ENCODE measurements at regions not wholly inside any gene's neighbourhood (a gene's known extent, or its start where the extent isn't known, plus 50 kb on each side); places are given as distances from the start of the nearest gene placed in this dataset.

DNA sequence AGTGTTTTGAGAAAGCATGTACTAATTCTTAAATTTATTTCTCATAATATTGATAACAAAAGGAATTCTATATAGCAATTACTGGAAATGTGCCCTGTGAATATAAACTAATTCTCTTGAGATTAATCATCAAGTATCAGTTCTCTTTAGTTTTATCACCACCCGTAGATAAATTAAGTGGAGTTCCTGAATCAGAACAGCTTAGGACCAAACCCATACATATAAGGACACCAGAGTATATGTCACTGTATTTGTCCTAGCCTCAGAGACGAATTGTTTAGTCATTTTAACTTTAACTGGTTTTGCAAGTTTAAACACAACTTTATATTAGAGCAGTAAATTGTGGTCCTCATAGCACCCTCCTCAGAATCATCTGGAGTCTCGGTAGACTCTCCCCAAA lies 572.0 kb downstream of the UTRN start:
- CTCF ChIA-PET, result no interaction called here
- Mint-ChIP-seq H3K27me3 (ENCODE audit: low read depth) (no peaks in the 10 kb centered on the region), H3K36me3 (peaks cover 5% of the 10 kb centered on the region), H3K4me1 (peaks cover 11% of the 10 kb centered on the region), H3K4me3 (no peak overlapping the region), H3K27ac (no peak overlapping the region), H3K9me3 (peaks cover 42% of the 10 kb centered on the region)
- DNase-seq (ENCODE audit: low spot score), result no peak
- ATAC-seq, result no peak
- no peak for TF ChIP-seq ZNF317 (CRISPR knock-in tag; IDR thresholded peaks at IDR 0.05; ENCODE audit: borderline replicate concordance, low read depth)
- TF ChIP-seq, protein P1, sequence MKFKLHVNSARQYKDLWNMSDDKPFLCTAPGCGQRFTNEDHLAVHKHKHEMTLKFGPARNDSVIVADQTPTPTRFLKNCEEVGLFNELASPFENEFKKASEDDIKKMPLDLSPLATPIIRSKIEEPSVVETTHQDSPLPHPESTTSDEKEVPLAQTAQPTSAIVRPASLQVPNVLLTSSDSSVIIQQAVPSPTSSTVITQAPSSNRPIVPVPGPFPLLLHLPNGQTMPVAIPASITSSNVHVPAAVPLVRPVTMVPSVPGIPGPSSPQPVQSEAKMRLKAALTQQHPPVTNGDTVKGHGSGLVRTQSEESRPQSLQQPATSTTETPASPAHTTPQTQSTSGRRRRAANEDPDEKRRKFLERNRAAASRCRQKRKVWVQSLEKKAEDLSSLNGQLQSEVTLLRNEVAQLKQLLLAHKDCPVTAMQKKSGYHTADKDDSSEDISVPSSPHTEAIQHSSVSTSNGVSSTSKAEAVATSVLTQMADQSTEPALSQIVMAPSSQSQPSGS (CRISPR knock-in tag; IDR thresholded peaks at IDR 0.05; ENCODE audit: borderline replicate concordance, low read depth), result no peak
- TF ChIP-seq, protein P2, sequence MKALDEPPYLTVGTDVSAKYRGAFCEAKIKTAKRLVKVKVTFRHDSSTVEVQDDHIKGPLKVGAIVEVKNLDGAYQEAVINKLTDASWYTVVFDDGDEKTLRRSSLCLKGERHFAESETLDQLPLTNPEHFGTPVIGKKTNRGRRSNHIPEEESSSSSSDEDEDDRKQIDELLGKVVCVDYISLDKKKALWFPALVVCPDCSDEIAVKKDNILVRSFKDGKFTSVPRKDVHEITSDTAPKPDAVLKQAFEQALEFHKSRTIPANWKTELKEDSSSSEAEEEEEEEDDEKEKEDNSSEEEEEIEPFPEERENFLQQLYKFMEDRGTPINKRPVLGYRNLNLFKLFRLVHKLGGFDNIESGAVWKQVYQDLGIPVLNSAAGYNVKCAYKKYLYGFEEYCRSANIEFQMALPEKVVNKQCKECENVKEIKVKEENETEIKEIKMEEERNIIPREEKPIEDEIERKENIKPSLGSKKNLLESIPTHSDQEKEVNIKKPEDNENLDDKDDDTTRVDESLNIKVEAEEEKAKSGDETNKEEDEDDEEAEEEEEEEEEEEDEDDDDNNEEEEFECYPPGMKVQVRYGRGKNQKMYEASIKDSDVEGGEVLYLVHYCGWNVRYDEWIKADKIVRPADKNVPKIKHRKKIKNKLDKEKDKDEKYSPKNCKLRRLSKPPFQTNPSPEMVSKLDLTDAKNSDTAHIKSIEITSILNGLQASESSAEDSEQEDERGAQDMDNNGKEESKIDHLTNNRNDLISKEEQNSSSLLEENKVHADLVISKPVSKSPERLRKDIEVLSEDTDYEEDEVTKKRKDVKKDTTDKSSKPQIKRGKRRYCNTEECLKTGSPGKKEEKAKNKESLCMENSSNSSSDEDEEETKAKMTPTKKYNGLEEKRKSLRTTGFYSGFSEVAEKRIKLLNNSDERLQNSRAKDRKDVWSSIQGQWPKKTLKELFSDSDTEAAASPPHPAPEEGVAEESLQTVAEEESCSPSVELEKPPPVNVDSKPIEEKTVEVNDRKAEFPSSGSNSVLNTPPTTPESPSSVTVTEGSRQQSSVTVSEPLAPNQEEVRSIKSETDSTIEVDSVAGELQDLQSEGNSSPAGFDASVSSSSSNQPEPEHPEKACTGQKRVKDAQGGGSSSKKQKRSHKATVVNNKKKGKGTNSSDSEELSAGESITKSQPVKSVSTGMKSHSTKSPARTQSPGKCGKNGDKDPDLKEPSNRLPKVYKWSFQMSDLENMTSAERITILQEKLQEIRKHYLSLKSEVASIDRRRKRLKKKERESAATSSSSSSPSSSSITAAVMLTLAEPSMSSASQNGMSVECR (CRISPR knock-in tag; IDR thresholded peaks at IDR 0.05; ENCODE audit: borderline replicate concordance), result no peak
- no peak for TF ChIP-seq ELF4 (CRISPR knock-in tag; IDR thresholded peaks at IDR 0.05; ENCODE audit: low read depth)
- no peak for TF ChIP-seq TEAD4 (CRISPR knock-in tag; IDR thresholded peaks at IDR 0.05)
- TF ChIP-seq KAT7 (CRISPR knock-in tag; IDR thresholded peaks at IDR 0.05; ENCODE audit: borderline replicate concordance), result no peak
- TF ChIP-seq, protein P3, sequence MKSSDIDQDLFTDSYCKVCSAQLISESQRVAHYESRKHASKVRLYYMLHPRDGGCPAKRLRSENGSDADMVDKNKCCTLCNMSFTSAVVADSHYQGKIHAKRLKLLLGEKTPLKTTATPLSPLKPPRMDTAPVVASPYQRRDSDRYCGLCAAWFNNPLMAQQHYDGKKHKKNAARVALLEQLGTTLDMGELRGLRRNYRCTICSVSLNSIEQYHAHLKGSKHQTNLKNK (CRISPR knock-in tag; IDR thresholded peaks at IDR 0.05), result no peak
- TF ChIP-seq, protein P4, sequence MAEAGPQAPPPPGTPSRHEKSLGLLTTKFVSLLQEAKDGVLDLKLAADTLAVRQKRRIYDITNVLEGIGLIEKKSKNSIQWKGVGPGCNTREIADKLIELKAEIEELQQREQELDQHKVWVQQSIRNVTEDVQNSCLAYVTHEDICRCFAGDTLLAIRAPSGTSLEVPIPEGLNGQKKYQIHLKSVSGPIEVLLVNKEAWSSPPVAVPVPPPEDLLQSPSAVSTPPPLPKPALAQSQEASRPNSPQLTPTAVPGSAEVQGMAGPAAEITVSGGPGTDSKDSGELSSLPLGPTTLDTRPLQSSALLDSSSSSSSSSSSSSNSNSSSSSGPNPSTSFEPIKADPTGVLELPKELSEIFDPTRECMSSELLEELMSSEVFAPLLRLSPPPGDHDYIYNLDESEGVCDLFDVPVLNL (CRISPR knock-in tag; IDR thresholded peaks at IDR 0.05; ENCODE audit: borderline replicate concordance, low read depth), result no peak
- no peak for TF ChIP-seq NFATC4 (CRISPR knock-in tag; IDR thresholded peaks at IDR 0.05)
- TF ChIP-seq, protein P5, sequence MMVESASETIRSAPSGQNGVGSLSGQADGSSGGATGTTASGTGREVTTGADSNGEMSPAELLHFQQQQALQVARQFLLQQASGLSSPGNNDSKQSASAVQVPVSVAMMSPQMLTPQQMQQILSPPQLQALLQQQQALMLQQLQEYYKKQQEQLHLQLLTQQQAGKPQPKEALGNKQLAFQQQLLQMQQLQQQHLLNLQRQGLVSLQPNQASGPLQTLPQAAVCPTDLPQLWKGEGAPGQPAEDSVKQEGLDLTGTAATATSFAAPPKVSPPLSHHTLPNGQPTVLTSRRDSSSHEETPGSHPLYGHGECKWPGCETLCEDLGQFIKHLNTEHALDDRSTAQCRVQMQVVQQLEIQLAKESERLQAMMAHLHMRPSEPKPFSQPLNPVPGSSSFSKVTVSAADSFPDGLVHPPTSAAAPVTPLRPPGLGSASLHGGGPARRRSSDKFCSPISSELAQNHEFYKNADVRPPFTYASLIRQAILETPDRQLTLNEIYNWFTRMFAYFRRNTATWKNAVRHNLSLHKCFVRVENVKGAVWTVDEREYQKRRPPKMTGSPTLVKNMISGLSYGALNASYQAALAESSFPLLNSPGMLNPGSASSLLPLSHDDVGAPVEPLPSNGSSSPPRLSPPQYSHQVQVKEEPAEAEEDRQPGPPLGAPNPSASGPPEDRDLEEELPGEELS (CRISPR knock-in tag; IDR thresholded peaks at IDR 0.05), result no peak
- TF ChIP-seq GRHL2 (CRISPR knock-in tag; IDR thresholded peaks at IDR 0.05; ENCODE audit: insufficient replicate concordance, severe bottlenecking), result no peak
- TF ChIP-seq FOXJ3 (CRISPR knock-in tag; IDR thresholded peaks at IDR 0.05; ENCODE audit: borderline replicate concordance), result no peak
- TF ChIP-seq JAZF1 (CRISPR knock-in tag; IDR thresholded peaks at IDR 0.05), result no peak
- no peak for TF ChIP-seq GABPB1 (CRISPR knock-in tag; IDR thresholded peaks at IDR 0.05)
- TF ChIP-seq, protein P6, sequence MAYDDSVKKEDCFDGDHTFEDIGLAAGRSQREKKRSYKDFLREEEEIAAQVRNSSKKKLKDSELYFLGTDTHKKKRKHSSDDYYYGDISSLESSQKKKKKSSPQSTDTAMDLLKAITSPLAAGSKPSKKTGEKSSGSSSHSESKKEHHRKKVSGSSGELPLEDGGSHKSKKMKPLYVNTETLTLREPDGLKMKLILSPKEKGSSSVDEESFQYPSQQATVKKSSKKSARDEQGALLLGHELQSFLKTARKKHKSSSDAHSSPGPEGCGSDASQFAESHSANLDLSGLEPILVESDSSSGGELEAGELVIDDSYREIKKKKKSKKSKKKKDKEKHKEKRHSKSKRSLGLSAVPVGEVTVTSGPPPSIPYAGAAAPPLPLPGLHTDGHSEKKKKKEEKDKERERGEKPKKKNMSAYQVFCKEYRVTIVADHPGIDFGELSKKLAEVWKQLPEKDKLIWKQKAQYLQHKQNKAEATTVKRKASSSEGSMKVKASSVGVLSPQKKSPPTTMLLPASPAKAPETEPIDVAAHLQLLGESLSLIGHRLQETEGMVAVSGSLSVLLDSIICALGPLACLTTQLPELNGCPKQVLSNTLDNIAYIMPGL (CRISPR knock-in tag; IDR thresholded peaks at IDR 0.05), result no peak
- TF ChIP-seq IRF2 (CRISPR knock-in tag; IDR thresholded peaks at IDR 0.05; ENCODE audit: borderline replicate concordance, low read depth), result no peak
- no peak for TF ChIP-seq FOXK1 (CRISPR knock-in tag; IDR thresholded peaks at IDR 0.05)
- TF ChIP-seq, protein P7, sequence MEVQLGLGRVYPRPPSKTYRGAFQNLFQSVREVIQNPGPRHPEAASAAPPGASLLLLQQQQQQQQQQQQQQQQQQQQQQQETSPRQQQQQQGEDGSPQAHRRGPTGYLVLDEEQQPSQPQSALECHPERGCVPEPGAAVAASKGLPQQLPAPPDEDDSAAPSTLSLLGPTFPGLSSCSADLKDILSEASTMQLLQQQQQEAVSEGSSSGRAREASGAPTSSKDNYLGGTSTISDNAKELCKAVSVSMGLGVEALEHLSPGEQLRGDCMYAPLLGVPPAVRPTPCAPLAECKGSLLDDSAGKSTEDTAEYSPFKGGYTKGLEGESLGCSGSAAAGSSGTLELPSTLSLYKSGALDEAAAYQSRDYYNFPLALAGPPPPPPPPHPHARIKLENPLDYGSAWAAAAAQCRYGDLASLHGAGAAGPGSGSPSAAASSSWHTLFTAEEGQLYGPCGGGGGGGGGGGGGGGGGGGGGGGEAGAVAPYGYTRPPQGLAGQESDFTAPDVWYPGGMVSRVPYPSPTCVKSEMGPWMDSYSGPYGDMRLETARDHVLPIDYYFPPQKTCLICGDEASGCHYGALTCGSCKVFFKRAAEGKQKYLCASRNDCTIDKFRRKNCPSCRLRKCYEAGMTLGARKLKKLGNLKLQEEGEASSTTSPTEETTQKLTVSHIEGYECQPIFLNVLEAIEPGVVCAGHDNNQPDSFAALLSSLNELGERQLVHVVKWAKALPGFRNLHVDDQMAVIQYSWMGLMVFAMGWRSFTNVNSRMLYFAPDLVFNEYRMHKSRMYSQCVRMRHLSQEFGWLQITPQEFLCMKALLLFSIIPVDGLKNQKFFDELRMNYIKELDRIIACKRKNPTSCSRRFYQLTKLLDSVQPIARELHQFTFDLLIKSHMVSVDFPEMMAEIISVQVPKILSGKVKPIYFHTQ (CRISPR knock-in tag; IDR thresholded peaks at IDR 0.05), result no peak
- no peak for TF ChIP-seq SMAD4 (CRISPR knock-in tag; IDR thresholded peaks at IDR 0.05)
- POLR2A ChIA-PET, result no interaction called here

Data from WTC11 (cell line).